ENCODE measurements at regions not wholly inside any gene's neighbourhood (a gene's known extent, or its start where the extent isn't known, plus 50 kb on each side); places are given as distances from the start of the nearest gene placed in this dataset.

GRCh38 chr6:86355271-86355670, 582.1 kb upstream of the HTR1E start:
- Histone ChIP-seq H3K27me3 (ENCODE audit: insufficient read depth, low read depth) (no peaks in the 10 kb centered on the region), H3K4me1 (ENCODE audit: low read depth, poor library complexity, severe bottlenecking) (no peaks in the 10 kb centered on the region), H3K36me3 (ENCODE audit: insufficient read depth) (no peaks in the 10 kb centered on the region), H2AFZ (ENCODE audit: low read depth) (no peak overlapping the region), H3K4me3 (IDR thresholded peaks at IDR 0.05; ENCODE audit: insufficient read depth, low read depth, low read length) (no peak overlapping the region), H4K20me1 (ENCODE audit: insufficient read depth) (no peaks in the 10 kb centered on the region), H3K4me2 (no peak overlapping the region), H3K79me2 (ENCODE audit: insufficient read depth, low read depth) (no peaks in the 10 kb centered on the region), H3K27ac (no peak overlapping the region), H3K9ac (no peak overlapping the region)
- TF ChIP-seq, protein P1, sequence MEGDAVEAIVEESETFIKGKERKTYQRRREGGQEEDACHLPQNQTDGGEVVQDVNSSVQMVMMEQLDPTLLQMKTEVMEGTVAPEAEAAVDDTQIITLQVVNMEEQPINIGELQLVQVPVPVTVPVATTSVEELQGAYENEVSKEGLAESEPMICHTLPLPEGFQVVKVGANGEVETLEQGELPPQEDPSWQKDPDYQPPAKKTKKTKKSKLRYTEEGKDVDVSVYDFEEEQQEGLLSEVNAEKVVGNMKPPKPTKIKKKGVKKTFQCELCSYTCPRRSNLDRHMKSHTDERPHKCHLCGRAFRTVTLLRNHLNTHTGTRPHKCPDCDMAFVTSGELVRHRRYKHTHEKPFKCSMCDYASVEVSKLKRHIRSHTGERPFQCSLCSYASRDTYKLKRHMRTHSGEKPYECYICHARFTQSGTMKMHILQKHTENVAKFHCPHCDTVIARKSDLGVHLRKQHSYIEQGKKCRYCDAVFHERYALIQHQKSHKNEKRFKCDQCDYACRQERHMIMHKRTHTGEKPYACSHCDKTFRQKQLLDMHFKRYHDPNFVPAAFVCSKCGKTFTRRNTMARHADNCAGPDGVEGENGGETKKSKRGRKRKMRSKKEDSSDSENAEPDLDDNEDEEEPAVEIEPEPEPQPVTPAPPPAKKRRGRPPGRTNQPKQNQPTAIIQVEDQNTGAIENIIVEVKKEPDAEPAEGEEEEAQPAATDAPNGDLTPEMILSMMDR (conservative IDR thresholded peaks at IDR 0.05; ENCODE audit: low read depth, low read length): no peak

DNA sequence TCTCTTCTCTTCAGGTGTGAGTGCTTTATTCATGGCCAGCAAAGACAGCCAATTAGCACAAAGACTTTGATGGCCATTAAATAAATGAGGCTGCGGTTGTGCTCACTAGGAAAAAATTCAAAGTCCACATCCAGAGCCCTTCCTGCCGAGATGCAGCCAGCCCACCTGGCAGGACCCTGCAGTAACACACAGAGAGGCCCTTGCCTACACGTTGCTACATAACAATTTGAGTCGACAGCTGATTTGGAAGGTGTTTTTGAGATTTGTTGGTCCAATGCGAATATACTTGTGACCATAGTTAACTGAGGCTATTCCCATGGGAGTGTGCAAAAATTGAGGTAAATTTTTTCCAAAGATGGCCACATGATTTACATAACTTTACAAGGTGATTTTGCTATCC, 605.4 kb upstream of the HTR1E start:
- TF ChIP-seq, protein P1 (conservative IDR thresholded peaks at IDR 0.05; ENCODE audit: low read depth, low read length): no peak
- H3K4me3 ChIP-seq (IDR thresholded peaks at IDR 0.05; ENCODE audit: insufficient read depth, low read depth, low read length): no peak overlapping the region
- no peak overlapping the region for H3K4me2 ChIP-seq
- H3K4me1 ChIP-seq (ENCODE audit: low read depth, poor library complexity, severe bottlenecking): no peaks in the 10 kb centered on the region
- H4K20me1 ChIP-seq (ENCODE audit: insufficient read depth): no peaks in the 10 kb centered on the region
- no peak overlapping the region for H2AFZ ChIP-seq (ENCODE audit: low read depth)
- no peaks in the 10 kb centered on the region for H3K27me3 ChIP-seq (ENCODE audit: insufficient read depth, low read depth)
- no peak overlapping the region for H3K27ac ChIP-seq
- H3K9ac ChIP-seq: no peak overlapping the region
- H3K36me3 ChIP-seq (ENCODE audit: insufficient read depth): no peaks in the 10 kb centered on the region
- no peaks in the 10 kb centered on the region for H3K79me2 ChIP-seq (ENCODE audit: insufficient read depth, low read depth)

- Histone ChIP-seq H3K4me2 (no peak overlapping the region), H2AFZ (ENCODE audit: low read depth) (no peak overlapping the region), H3K79me2 (ENCODE audit: insufficient read depth, low read depth) (no peaks in the 10 kb centered on the region), H3K27ac (no peak overlapping the region), H4K20me1 (ENCODE audit: insufficient read depth) (no peaks in the 10 kb centered on the region), H3K4me1 (ENCODE audit: low read depth, poor library complexity, severe bottlenecking) (no peaks in the 10 kb centered on the region), H3K4me3 (IDR thresholded peaks at IDR 0.05; ENCODE audit: insufficient read depth, low read depth, low read length) (no peak overlapping the region), H3K36me3 (ENCODE audit: insufficient read depth) (no peaks in the 10 kb centered on the region), H3K9ac (no peak overlapping the region), H3K27me3 (ENCODE audit: insufficient read depth, low read depth) (no peaks in the 10 kb centered on the region)
- TF ChIP-seq, protein P1 (conservative IDR thresholded peaks at IDR 0.05; ENCODE audit: low read depth, low read length): no peak
Observed at GRCh38 chr6:86331265-86331840, 606.0 kb upstream of the HTR1E start.

GRCh38 chr6:86306210-86306609, 631.1 kb upstream of the HTR1E start:
- no peak overlapping the region for H3K4me3 ChIP-seq (IDR thresholded peaks at IDR 0.05; ENCODE audit: insufficient read depth, low read depth, low read length)

More at GRCh38 chr6:86306210-86306609, 631.1 kb upstream of the HTR1E start:
- Histone ChIP-seq H3K4me1 (ENCODE audit: low read depth, poor library complexity, severe bottlenecking) (no peaks in the 10 kb centered on the region), H3K9ac (no peak overlapping the region), H3K27ac (no peak overlapping the region), H4K20me1 (ENCODE audit: insufficient read depth) (no peaks in the 10 kb centered on the region), H3K36me3 (ENCODE audit: insufficient read depth) (no peaks in the 10 kb centered on the region), H2AFZ (ENCODE audit: low read depth) (no peak overlapping the region), H3K79me2 (ENCODE audit: insufficient read depth, low read depth) (no peaks in the 10 kb centered on the region), H3K4me2 (no peak overlapping the region), H3K27me3 (ENCODE audit: insufficient read depth, low read depth) (no peaks in the 10 kb centered on the region)
- TF ChIP-seq, protein P1 (conservative IDR thresholded peaks at IDR 0.05; ENCODE audit: low read depth, low read length): no peak

All from KMS-11 (cell line).